COLO668 (cell line): ENCODE measurements at regions not wholly inside any gene's neighbourhood (a gene's known extent, or its start where the extent isn't known, plus 50 kb on each side); places are given as distances from the start of the nearest gene placed in this dataset.
A peak's percentile ranks its signal among the peaks of the same experiment; 100 is the strongest.
"Not testable (repeated sequence)": the region's sequence is repeated elsewhere in the genome, so short reads cannot be mapped to it uniquely, and the experiment has no call there.

Source experiments
- DNase-seq: peaks from one replicate; lab custom pipeline; 2025; ENCODE audit not compliant: unreplicated experiment; lab: John Stamatoyannopoulos, UW

GRCh38 chr6:115573861-115574260 lies 486.8 kb downstream of the FRK start:
- no peak for DNase-seq

GRCh38 chr6:115570331-115570730 lies 490.4 kb downstream of the FRK start:
- DNase-seq, result no peak

- DNase-seq, result no peak
Observed at GRCh38 chr6:115554060-115554459, 506.6 kb downstream of the FRK start.

- peak; percentile 39 for DNase-seq
Observed at GRCh38 chr6:115551527-115551926, 509.2 kb downstream of the FRK start.

- no peak for DNase-seq
Observed at GRCh38 chr6:115545672-115545986, 515.1 kb downstream of the FRK start.

- DNase-seq, result no peak
Observed at GRCh38 chr6:115544765-115545671, 515.7 kb downstream of the FRK start.

GRCh38 chr6:115540077-115540869 lies 520.4 kb downstream of the FRK start:
- DNase-seq, result no peak

- no peak for DNase-seq
Observed at GRCh38 chr6:115539531-115539930, 521.2 kb downstream of the FRK start.

GRCh38 chr6:115524821-115525220 lies 535.9 kb downstream of the FRK start:
- DNase-seq, result no peak

- DNase-seq, result not testable (repeated sequence)
Observed at GRCh38 chr6:115521747-115522146, 538.9 kb downstream of the FRK start.

- no peak for DNase-seq
Observed at GRCh38 chr6:115514656-115515055, 546.0 kb downstream of the FRK start.

GRCh38 chr6:115512923-115513322 lies 547.8 kb downstream of the FRK start:
- DNase-seq, result no peak

- DNase-seq, result no peak
Observed at GRCh38 chr6:115511771-115512170, 548.9 kb downstream of the FRK start.

GRCh38 chr6:115502432-115502831 lies 558.3 kb downstream of the FRK start:
- DNase-seq, result not testable (repeated sequence)

- no peak for DNase-seq
Observed at GRCh38 chr6:115495184-115495583, 565.5 kb downstream of the FRK start.

- DNase-seq, result no peak
Observed at GRCh38 chr6:115487331-115487730, 573.4 kb downstream of the FRK start.

GRCh38 chr6:115485400-115485799 lies 575.3 kb downstream of the FRK start:
- peak; percentile 34 for DNase-seq

GRCh38 chr6:115480543-115480942 lies 580.1 kb downstream of the FRK start:
- DNase-seq, result not testable (repeated sequence)

GRCh38 chr6:115474443-115475041 lies 586.1 kb downstream of the FRK start:
- DNase-seq, result no peak

- no peak for DNase-seq
Observed at GRCh38 chr6:115468272-115469005, 592.3 kb downstream of the FRK start.

- DNase-seq, result no peak
Observed at GRCh38 chr6:115467726-115468125, 593.0 kb downstream of the FRK start.
